ENCODE measurements at regions not wholly inside any gene's neighbourhood (a gene's known extent, or its start where the extent isn't known, plus 50 kb on each side); places are given as distances from the start of the nearest gene placed in this dataset.

GRCh38 chr22:22810471-22810870, 77.1 kb upstream of the IGLL5 start:
- Histone ChIP-seq H3K14ac (ENCODE audit: low read length in 2 of 2) (no peak overlapping the region), H3K4me3 (ENCODE audit: insufficient read depth in 1 of 2, low read depth in 1 of 2, low read length in 2 of 2) (no peak overlapping the region), H4K8ac (ENCODE audit: low read length) (no peak overlapping the region), H2BK120ac (ENCODE audit: low read depth, low read length) (no peak overlapping the region), H3K18ac (ENCODE audit: low read depth in 1 of 2, low read length in 2 of 2) (no peak overlapping the region), H3K23ac (ENCODE audit: low read length in 2 of 2) (no peak overlapping the region), H3K27ac (ENCODE audit: low read length, poor library complexity, severe bottlenecking) (no peak overlapping the region), H3K4me2 (ENCODE audit: low read length, poor library complexity, severe bottlenecking) (no peak overlapping the region), H3K36me3 (ENCODE audit: control insufficient read depth in 1 of 2, insufficient read depth in 2 of 2, low read depth in 1 of 2, low read length in 2 of 2) (no peaks in the 10 kb centered on the region), H2BK15ac (ENCODE audit: low read depth, poor library complexity, severe bottlenecking) (no peak overlapping the region), H2AFZ (ENCODE audit: low read depth, low read length) (no peak overlapping the region), H3K9ac (ENCODE audit: low read length) (no peak overlapping the region), H3K79me1 (replicated peaks; ENCODE audit: low read length, poor library complexity, severe bottlenecking) (no peaks in the 10 kb centered on the region), H3K4me1 (ENCODE audit: control insufficient read depth, insufficient read depth, low read depth, low read length) (no peaks in the 10 kb centered on the region), H3K4ac (ENCODE audit: low read depth in 1 of 2, low read length in 2 of 2) (no peak overlapping the region), H3K9me3 (ENCODE audit: control insufficient read depth, low read length) (no peaks in the 10 kb centered on the region), H4K91ac (ENCODE audit: low read length) (no peak overlapping the region), H2BK12ac (ENCODE audit: low read length in 2 of 2) (no peak overlapping the region), H2BK5ac (ENCODE audit: low read depth, low read length, poor library complexity, severe bottlenecking) (no peak overlapping the region), H3K27me3 (ENCODE audit: control insufficient read depth in 1 of 2, insufficient read depth in 1 of 2, low read length in 2 of 2) (peaks cover 0 to 53% of the 10 kb centered on the region in 2 experiments), H2AK5ac (ENCODE audit: low read length, severe bottlenecking) (no peak overlapping the region)
- DNase-seq: no peak
- 51% methylated on average over 8 of the region's 8 CpGs for WGBS

DNA sequence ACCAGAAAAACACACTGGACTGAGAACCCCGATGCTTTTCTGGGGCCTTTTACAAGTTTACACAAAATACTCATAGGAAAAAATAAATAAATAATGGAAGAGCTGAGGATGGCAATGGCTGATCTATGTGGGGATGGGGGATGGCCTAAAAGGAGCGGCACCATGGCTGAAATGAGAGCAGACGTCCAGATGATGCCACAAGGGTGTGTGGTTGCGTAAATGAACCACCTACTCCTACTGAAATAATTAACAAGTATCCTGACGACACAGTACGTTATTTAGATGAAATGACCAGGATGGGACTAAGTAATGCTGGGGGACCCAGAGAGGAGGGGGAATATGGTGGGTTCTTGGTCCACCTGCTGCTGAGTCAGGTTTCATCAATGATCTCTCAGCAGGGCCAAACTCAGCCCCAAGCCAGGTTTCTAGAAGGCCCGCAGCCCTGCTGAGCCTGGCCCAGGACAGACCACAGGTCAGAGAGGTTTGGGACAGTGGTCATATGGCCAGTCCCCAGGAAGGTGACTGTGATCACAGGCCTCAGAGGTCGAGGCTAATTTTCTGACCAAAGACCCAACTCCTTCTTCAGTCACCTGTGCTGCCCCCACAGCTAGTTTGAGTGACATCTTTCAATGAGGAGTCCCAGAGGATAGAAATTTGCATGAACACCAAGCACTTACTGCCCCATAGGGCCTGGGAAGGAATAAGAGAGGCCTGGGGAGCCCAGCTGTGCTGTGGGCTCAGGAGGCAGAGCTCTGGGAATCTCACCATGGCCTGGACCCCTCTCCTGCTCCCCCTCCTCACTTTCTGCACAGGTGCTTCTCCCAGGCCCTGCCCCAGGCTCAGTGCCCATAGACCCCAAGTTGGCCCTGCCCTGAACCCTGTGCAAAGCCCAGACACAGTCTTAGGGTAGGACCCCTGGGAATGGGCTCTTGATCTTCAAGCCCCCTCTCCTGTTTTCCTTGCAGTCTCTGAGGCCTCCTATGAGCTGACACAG, 76.3 kb upstream of the IGLL5 start:
- no peak overlapping the region for H4K8ac ChIP-seq (ENCODE audit: low read length)
- no peak overlapping the region for H3K4me3 ChIP-seq (ENCODE audit: insufficient read depth in 1 of 2, low read depth in 1 of 2, low read length in 2 of 2)
- H3K4me2 ChIP-seq (ENCODE audit: low read length, poor library complexity, severe bottlenecking): no peak overlapping the region
- H3K27ac ChIP-seq (ENCODE audit: low read length, poor library complexity, severe bottlenecking): no peak overlapping the region
- no peak overlapping the region for H3K9ac ChIP-seq (ENCODE audit: low read length)
- H3K4me1 ChIP-seq (ENCODE audit: control insufficient read depth, insufficient read depth, low read depth, low read length): no peaks in the 10 kb centered on the region
- H3K23ac ChIP-seq (ENCODE audit: low read length in 2 of 2): no peak overlapping the region
- H3K27me3 ChIP-seq (ENCODE audit: control insufficient read depth in 1 of 2, insufficient read depth in 1 of 2, low read length in 2 of 2): peaks cover 0 to 59% of the 10 kb centered on the region in 2 experiments
- no peak overlapping the region for H2AFZ ChIP-seq (ENCODE audit: low read depth, low read length)
- WGBS: 56% methylated on average over 6 of the region's 8 CpGs
- no peak overlapping the region for H2AK5ac ChIP-seq (ENCODE audit: low read length, severe bottlenecking)
- H3K79me1 ChIP-seq (replicated peaks; ENCODE audit: low read length, poor library complexity, severe bottlenecking): no peaks in the 10 kb centered on the region
- H3K36me3 ChIP-seq (ENCODE audit: control insufficient read depth in 1 of 2, insufficient read depth in 2 of 2, low read depth in 1 of 2, low read length in 2 of 2): no peaks in the 10 kb centered on the region
- no peak overlapping the region for H3K4ac ChIP-seq (ENCODE audit: low read depth in 1 of 2, low read length in 2 of 2)
- H3K18ac ChIP-seq (ENCODE audit: low read depth in 1 of 2, low read length in 2 of 2): no peak overlapping the region
- H4K91ac ChIP-seq (ENCODE audit: low read length): no peak overlapping the region
- H3K9me3 ChIP-seq (ENCODE audit: control insufficient read depth, low read length): no peaks in the 10 kb centered on the region
- no peak overlapping the region for H3K14ac ChIP-seq (ENCODE audit: low read length in 2 of 2)
- H2BK120ac ChIP-seq (ENCODE audit: low read depth, low read length): no peak overlapping the region
- H2BK12ac ChIP-seq (ENCODE audit: low read length in 2 of 2): no peak overlapping the region
- DNase-seq: no peak
- H2BK15ac ChIP-seq (ENCODE audit: low read depth, poor library complexity, severe bottlenecking): no peak overlapping the region
- no peak overlapping the region for H2BK5ac ChIP-seq (ENCODE audit: low read depth, low read length, poor library complexity, severe bottlenecking)

DNA sequence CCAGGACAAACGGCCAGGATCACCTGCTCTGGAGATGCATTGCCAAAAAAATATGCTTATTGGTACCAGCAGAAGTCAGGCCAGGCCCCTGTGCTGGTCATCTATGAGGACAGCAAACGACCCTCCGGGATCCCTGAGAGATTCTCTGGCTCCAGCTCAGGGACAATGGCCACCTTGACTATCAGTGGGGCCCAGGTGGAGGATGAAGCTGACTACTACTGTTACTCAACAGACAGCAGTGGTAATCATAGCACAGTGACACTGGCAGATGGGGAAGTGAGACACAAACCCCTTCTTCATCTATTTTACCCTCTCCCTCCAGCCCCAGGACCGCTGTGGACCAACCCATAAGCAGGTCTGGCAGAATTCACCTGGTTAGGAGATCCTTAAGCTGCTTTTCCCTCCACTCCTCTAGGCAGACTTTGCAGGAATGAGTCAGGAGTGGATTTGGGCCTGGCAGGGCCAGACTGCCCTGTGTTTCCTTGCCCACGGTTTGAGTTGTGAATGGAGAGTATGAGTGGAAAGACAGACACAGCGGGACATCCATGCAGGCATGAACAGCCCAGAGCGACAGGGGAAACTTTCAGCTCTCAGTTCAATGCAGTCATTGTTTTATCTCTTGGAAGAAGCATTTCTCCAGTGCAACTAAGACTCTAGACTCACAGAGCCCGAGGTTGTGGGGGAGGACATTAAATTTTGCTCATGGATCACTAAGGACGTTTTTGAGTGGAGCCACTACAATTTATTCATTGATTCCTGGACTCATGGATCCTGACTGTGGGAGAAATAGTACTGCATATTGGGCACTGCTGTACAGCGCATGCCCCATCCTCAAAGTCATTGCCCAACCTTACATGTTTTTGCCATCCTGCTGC, 75.3 kb upstream of the IGLL5 start:
- Histone ChIP-seq H2BK12ac (ENCODE audit: low read length in 2 of 2) (no peak overlapping the region), H3K27ac (ENCODE audit: low read length, poor library complexity, severe bottlenecking) (no peak overlapping the region), H3K9me3 (ENCODE audit: control insufficient read depth, low read length) (no peaks in the 10 kb centered on the region), H3K23ac (ENCODE audit: low read length in 2 of 2) (no peak overlapping the region), H2AK5ac (ENCODE audit: low read length, severe bottlenecking) (no peak overlapping the region), H2BK5ac (ENCODE audit: low read depth, low read length, poor library complexity, severe bottlenecking) (no peak overlapping the region), H3K4me2 (ENCODE audit: low read length, poor library complexity, severe bottlenecking) (no peak overlapping the region), H3K4ac (ENCODE audit: low read depth in 1 of 2, low read length in 2 of 2) (no peak overlapping the region), H3K4me3 (ENCODE audit: insufficient read depth in 1 of 2, low read depth in 1 of 2, low read length in 2 of 2) (no peak overlapping the region), H2AFZ (ENCODE audit: low read depth, low read length) (no peak overlapping the region), H3K27me3 (ENCODE audit: control insufficient read depth in 1 of 2, insufficient read depth in 1 of 2, low read length in 2 of 2) (peaks cover 0 to 59% of the 10 kb centered on the region in 2 experiments), H4K8ac (ENCODE audit: low read length) (no peak overlapping the region), H3K18ac (ENCODE audit: low read depth in 1 of 2, low read length in 2 of 2) (no peak overlapping the region), H3K79me1 (replicated peaks; ENCODE audit: low read length, poor library complexity, severe bottlenecking) (no peaks in the 10 kb centered on the region), H3K14ac (ENCODE audit: low read length in 2 of 2) (no peak overlapping the region), H3K4me1 (ENCODE audit: control insufficient read depth, insufficient read depth, low read depth, low read length) (no peaks in the 10 kb centered on the region), H2BK15ac (ENCODE audit: low read depth, poor library complexity, severe bottlenecking) (no peak overlapping the region), H3K9ac (ENCODE audit: low read length) (no peak overlapping the region), H2BK120ac (ENCODE audit: low read depth, low read length) (no peak overlapping the region), H3K36me3 (ENCODE audit: control insufficient read depth in 1 of 2, insufficient read depth in 2 of 2, low read depth in 1 of 2, low read length in 2 of 2) (no peaks in the 10 kb centered on the region), H4K91ac (ENCODE audit: low read length) (no peak overlapping the region)
- WGBS: 37% methylated on average over 10 of the region's 10 CpGs
- DNase-seq: no peak

All from mesenchymal stem cell (in vitro differentiated cells and primary cell).